AML-193 (cell line): ENCODE measurements at regions not wholly inside any gene's neighbourhood (a gene's known extent, or its start where the extent isn't known, plus 50 kb on each side); places are given as distances from the start of the nearest gene placed in this dataset.
A peak's percentile ranks its signal among the peaks of the same experiment; 100 is the strongest.
"Not testable (repeated sequence)": the region's sequence is repeated elsewhere in the genome, so short reads cannot be mapped to it uniquely, and the experiment has no call there.

ENCODE experiments used
- DNase-seq, 2 experiments: peaks; one replicate each; lab custom pipeline; 2025; lab: John Stamatoyannopoulos, UW

DNA sequence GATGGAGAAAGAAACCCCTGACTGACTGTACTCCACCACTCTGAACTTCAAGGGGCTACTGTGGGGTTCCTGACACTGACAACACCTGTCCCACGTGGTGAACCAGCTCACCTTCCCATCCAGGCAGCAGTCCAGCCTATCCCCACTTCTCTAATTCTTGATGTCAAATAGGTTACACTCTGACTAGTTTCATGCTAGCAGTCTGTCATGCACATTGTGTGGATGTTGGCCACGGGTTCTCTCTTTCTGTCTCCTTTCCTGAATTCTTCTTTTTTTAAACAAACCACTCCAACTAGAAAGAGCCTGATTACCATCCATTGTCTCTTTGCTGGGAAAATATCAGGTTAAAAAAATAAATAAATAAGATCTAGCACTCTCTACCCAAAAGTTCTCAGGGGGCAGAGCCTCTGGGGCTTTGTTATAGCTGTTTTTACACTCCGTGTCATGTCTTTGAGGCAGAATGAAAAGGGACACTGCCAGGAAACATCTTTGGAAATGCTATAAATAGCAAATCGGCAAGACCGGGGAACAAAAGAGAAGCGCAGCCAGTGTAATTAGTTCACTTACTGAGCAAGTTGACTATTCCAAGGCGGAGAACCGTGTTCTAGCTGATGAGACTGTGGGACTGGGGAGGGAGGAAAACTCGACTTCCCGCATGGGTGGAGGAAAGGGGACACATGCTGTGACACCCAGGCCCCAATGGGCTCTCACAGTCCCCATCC, 356.1 kb downstream of the OMA1 start:
- DNase-seq: no peak

DNA sequence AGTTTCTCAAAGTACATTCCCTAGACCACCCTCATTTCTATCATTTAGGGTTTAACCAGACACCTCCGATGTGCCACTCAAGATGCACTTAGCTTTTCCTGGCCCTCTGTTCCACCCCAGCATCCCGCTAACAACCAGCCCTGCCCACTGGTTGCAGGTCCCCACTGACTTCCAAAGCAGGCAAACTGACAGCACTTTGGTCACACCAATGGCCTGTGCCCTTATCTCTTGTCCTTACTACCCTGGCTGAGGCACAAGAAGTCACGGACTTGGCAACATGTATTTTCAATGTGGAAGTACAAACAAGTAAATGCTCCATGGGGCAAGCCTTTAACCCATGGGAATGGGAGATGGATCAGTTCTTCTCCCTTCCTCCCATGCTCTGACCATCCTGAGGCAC, 357.1 kb downstream of the OMA1 start:
- DNase-seq: no peak

DNA sequence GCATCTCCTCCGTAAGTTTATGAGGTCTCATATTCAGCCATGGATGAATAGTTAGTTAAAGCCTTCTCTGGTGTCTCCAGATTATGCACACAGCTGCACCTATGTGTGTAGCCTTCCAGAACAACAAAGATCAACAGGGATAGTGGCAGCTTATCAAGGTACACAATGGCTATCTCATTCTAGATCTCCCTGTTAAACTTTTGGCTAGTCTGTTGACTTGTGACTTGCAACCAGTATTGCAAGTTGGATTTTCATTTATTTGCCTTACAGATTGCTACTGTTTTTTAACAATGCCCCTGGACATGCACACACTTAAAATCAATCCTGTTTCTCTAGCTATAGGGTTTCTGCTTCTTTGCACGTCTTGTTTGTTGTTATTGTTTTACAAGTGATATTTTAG, 363.2 kb downstream of the OMA1 start:
- DNase-seq: no peak

DNA sequence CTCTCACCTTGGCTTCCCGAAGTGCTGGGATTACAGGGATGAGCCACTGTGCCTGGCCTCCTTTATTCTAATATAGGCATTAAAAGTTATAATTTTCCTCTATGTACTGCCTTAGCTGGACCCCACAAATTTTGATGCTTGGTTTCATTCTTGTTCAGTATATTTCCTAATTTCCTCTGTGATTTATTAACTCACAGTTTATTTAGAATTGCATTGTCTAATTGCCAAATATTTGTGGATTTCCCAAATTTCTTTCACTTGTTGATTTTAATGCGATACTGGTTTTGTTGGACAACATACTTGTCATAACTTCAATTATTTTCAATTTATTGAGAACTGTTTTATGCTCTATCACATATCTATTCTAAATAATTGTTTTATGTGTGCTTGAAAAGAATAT, 366.0 kb downstream of the OMA1 start:
- DNase-seq: no peak

DNA sequence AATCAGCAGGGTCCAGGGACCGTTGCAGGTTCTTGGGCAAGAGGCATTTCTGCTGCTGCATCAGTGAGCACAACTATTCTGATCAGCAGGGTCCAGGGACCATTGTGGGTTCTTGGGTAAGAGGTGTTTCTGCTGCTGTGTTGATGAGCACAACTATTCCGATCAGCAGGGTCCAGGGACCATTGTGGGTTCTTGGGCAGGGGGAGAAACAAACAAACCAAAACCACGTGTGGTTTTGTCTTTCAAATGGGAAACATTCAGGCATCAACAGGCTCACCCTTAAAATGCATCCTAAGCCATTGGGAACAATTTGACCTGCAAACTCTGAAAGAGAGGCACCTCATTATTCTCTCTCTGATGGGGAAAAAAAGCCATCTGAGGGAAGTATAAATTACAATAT, 377.4 kb downstream of the OMA1 start:
- DNase-seq: not testable (repeated sequence)

DNA sequence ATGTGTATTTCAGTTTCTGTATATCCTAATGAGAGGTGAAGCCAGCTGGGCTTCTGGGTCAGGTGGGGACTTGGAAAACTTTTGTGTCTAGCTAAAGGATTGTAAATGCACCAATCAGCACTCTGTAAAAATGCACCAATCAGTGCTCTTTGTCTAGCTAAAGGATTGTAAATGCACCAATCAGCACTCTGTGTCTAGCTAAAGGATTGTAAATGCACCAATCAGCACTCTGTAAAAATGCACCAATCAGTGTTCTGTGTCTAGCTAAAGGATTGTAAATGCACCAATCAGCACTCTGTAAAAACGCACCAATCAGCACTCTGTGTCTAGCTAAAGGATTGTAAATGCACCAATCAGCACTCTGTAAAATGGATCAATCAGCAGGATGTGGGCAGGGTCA, 379.4 kb downstream of the OMA1 start:
- not testable (repeated sequence) for DNase-seq

DNA sequence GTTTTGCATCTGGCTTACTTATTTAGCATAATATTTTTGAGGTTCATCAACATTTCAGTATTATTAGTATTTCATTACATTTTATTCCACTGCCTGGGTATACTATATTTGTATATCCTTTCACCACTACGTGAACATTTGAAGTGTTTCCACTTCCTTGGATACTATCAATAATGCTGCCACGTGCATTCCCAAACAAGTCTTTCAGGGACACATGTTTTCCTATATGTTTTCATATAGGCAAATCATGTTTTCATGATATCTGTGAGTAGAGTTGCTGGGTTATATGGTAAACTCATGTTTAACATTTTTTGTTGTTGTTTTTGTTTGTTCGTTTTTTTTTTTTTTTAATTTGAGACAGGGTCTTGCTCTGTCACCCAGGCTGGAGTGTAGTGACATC, 380.1 kb downstream of the OMA1 start:
- DNase-seq: no peak

DNA sequence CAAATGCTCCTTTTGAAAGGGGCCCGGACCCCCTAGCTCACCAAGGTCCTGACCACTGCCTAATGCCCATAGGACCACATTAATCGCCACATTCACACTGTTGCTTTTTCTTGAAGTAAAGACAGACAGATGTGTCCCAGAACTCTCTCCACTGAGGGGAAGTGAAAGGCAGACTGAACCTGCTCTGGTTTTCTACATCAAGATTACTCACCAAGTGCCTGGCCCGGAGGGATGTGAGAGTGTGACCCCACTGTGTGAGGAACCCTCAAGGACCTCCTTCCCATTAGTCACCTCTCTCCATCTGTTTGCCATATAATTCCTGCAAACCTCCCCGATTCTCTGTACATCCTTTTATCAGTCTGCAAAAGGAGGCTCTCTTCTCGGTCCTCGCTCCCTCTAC, 381.5 kb downstream of the OMA1 start:
- DNase-seq: no peak

DNA sequence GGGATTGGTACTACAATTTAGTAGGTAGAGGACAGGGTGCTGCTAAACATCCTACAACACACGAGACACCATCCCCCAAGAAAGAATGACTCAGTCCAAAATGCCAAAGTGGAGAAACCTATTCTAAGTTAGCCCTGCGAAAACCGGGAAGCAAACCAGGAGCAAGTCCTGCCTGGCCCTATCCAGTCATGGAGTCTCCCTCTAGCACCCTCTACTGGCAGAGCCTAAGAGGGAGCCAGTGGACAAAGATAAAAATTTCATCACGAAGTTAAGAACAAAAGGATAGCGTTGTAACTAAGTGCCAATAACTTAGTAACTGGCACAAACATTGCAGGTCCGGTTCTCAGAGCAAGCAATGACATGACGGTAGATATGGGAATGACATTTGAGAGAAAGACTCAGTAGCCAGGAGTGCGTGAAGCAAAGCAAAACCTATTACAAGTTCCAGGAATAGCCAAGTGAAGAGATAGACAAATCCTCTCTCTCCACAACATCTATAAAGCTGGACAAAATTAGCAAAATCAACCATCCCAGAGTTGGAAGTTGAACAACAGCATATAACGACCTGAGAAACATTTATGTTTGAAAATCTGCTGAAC, 383.5 kb downstream of the OMA1 start:
- peak; percentile 22 to 25 for DNase-seq

DNA sequence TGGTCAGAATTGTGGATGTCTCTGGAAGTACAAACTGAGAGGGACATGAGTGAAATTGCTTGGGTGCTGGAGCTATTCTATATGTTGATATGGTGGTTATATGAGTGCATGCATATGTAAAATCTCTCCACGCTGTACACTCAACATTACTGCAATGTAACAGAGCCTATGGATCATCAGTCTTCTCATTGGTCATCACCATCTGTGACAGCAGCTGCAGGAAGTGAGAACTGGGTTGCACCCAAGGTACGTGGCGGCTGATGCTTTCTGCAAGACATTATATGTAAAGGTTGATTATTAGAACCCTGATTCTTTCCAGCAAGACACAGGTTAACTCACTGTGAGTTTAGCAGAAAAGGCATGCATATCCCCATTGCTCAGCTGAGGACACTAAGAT, 387.1 kb downstream of the OMA1 start:
- no peak for DNase-seq

DNA sequence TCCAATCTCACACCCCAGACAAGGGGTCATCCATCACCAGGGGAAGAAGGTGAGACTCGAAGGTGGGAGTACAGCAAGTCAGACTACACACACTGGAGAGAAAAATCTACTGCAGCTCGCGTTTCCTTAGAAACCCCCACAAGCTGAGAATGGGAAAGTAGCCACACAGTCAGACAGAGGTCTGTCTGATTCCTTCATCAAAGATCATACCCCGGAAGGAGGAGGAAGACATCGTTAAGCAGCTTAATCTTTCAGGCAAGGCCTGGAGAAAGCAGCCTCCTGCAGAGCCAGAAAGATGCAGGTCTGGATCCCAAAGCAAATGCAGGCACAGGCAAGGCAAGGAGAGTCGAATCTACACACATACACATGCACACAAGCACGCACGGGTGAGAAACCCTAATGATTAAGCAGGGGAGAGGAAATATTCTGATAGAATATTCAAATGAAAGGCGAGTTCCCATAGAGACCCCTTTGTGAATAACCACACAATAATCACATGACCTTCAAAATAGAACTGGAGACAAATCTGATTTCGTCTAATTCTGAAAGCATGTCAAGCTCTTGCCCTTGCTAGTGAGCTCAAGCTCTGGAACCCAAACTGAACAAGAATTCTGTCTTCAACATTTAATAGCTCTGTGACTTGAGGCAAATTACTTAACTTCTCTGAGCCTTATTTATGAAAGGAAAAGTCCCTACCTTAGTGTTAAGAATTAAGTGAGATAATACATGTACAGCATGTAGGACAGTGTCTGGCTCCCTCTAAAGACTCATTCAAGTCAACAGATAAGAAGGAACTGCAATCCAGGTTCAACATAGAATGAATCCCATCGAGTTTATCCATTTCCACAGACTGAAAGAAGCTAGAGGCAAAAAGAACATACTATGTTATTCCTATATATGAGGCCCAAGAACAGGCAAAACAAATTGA, 387.8 kb downstream of the OMA1 start:
- no peak for DNase-seq

DNA sequence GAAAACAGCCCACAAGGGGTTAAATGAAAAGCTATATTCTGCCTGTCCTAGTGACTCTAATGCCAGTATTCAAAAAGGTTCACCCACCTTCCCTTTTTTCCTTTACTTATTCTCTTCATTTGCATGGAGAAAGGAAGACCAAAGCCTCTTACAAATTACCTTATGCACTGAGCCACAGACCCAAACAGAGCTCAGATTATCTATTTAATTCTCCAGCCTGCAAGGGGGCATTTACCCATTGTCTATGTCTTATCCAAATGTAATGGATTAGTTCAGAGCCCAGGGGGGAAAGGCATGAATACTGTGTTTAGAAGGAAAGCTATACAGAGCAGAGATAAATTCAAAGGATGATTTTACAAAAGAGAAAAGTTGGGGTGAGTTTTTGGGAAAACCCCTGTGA, 388.5 kb downstream of the OMA1 start:
- no peak for DNase-seq

DNA sequence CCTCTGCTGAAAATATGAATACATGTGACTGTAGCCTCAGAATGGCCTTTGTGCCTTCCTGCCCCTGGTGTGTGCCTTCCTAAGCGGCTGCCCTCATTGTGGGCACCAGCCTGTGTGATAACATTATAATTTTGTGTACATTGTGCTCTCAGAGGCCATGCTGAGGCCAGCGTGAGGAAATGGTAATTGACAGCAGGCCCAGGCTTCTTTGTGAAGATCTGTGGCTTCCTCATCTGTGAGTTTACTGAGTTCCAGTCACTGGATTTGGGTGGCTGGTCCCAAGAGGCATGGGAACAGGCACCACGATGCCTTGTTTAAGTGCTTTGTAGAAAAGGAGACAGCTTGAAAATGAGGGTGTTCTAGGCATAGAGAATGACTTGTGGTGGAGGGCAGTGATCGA, 389.3 kb downstream of the OMA1 start:
- no peak for DNase-seq

DNA sequence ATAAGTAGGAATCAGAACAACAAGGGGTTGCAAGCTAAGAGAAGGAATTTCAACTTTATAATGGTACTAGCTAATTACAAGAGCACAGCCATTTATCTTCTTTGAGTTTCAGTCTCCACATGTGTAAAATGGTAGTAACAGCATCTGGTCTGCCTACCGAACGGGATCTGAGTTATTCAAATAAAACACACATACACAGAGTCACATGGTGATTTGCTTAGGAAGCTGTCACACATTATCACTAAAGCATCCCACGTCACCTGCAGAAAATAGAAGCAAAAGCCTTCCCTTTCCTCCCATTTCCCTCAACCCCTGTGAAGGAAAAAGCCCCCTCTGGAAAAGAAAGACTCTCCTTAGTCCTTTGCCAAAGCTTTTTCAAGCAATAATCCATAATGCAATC, 389.7 kb downstream of the OMA1 start:
- no peak for DNase-seq

DNA sequence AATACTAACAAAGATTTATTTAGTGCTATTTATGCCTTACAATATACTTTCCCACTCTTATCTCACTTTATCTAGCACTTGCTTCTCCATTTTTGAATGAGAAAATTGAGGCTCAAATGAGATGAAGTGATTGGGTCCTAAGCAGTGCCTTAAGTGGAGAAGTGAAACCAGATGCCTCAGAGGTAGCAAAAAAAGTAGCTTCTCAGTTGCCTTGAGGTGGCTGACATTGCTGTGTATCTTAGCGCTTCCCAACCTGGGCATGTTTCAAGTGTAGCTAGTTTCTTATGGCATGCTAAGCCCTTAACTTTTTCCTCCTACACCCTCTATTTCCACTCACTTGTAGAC, 390.4 kb downstream of the OMA1 start:
- no peak for DNase-seq

DNA sequence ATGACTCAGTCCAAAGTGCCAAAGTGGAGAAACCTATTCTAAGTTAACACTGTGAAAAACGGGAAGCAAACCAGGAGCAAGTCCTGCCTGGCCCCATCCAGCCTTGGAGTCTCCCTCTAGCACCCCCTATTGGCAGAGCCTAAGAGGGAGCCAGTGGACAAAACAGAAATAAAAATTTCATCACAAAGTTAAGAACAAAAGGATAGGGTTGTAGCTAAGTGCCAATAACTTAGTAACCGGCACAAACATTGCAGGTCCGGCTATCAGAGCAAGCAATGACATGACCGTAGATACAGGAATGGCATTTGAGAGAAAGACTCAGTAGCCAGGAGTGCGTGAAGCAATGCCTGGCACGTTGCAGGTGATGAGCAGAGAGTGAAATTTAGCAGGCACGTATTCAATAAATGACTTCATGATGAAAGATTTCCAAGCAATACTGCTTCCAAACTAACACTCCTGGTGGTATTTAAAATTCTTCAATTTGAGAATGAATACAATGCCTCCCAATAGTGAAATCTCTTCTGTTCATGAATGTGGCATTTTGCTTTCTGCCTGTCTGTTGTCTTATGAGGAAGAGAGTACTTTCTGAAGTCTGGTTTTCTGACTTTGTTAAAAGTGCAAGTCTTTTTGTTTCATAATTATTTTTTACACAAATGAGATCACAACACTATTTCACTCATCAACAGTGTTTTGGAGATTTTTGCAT, 391.0 kb downstream of the OMA1 start:
- peak; percentile 40 to 52 for DNase-seq

DNA sequence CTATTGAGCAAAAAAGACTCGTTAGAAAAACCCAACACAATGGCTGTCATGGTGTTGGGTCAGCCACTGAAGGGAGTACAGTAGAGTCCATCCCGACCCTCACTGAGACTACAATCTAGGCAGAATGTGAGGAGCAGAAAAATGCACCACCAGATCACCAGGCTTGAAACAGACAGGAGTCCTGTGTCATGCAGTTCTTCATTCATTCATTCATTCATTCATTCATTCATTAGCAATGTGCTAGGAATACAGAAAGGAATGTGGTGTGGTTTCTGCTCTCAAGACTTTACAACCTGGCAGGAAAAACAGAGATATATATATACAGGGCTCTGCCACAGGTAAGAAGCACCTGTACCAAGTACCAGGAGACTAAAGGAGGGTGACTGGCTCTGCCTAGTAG, 392.3 kb downstream of the OMA1 start:
- no peak for DNase-seq

DNA sequence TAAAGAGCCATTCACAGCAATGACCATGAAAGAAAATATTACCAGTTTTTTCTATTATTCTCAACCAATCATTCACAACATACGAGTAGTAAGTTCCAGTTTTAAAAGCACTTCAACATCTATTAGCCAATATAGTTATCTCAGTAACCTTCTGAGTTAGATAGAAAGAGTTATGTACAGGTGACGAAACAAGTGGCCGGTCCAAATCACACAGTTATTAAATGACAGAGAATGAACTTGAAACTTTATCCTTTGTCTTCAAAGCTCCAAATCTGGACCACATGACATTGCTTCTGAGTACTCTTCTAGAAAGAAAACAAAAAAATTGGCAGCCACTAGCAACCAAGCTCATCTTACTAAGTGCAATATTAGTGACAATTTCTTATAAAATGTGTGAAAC, 393.8 kb downstream of the OMA1 start:
- no peak for DNase-seq

DNA sequence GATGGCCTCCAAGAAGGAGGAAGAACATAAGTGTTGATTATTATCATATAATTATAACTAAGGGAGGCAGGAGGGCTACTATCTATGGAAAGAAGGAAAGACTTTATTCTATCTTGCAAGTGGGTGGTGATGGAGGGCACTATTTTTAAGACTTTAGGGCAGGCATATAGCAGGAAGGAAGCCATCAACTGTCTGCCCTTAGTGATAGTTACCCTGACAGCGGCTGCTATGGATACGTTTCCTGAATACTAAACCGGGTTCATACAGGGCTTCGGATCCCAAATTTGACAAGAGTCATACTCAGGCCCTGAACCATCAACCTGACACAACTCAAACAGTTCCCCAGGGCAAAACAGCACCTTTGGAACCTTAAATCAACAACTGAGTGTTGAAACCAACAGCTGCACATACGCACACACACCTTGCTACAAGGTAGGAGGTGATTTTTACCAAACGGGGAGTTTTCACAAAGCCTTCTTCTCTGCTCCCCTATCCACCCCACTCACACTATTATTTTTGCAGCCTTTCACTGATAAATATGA, 397.2 kb downstream of the OMA1 start:
- DNase-seq: no peak

DNA sequence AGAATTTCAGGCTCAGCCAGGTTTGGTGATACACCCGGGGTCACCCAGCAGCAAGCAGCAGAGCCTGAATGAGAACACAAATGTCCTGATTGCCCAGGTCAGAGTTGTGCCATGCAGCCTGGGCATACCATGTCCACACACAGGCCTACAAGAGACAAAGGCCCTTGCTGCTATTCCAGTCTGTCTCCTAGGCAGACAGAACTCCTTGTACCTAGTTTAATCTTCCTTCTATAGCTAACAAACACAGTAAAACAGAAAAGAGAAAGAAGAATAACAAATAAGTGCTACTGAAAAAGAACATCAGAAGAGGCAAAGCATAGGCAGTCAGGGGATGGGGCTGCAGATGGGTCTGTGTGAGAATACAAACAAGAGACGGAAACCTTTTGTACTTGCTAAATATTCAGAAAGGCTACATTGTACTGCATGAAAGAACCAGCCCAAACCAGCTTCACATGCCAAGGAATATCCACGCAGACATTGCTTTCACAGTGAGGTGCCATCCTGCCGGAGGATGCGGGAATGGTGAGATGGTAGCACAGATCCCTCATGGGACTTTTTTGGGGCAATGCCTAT, 401.7 kb downstream of the OMA1 start:
- no peak for DNase-seq

DNA sequence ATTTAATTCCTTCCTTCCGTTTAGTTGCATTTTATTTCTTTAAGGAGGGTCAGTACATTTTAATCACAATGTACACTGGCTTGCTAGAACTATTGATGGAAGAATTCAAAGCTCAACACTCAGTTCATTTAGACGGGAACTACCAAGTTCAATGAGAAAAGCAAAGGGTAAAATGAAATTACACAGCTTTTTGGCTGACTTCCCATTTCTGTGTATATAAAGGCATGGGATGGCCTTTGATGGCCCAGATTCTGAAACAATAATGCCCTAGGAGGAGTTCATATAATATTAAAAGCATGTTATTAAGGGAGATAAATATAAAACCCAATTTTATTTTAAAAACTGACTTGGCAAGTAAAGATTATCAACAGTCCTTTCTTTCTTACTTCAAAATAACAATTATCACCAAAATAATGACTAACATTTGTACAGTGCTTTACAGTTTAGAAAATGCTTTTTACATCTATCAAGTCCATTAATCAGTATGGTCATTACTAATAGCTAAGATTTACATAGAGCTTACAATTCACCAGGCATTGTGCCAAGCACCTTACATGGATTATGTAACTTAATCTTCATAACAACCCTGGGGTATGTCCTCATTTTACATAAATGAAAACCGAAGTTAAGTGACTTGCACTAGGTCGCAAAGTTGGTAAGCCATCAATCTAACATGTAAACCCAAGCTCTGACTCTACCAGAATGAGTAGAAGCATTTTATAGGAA, 402.4 kb downstream of the OMA1 start:
- no peak for DNase-seq
